Adrenal gland (tissue), 5 donors: ENCODE measurements at regions not wholly inside any gene's neighbourhood (a gene's known extent, or its start where the extent isn't known, plus 50 kb on each side); places are given as distances from the start of the nearest gene placed in this dataset.

Source experiments
- POLR2A ChIP-seq, 2 donors: fragments of 450-650 bp; IDR thresholded peaks; one replicate each; pipeline ENCODE4 v1.6.1; 2017; ENCODE audit warnings: antibody characterized with exemption in 2 of 2, mild to moderate bottlenecking in 2 of 2, moderate library complexity in 1 of 2
- TF ChIP-seq, protein P1 (sequence below), 6 experiments: fragments of 450-650 bp in 4 of 6; fragments of 200-600 bp in 2 of 6; sonication (generic) in 1 of 6; IDR thresholded peaks; 1 replicate in 5 of 6; 2 replicates in 1 of 6; pipeline versions ENCODE4 v1.5.1 to v1.8.0; 2016 to 2021; ENCODE audit warnings: antibody characterized with exemption in 6 of 6, mild to moderate bottlenecking in 2 of 6, moderate library complexity in 1 of 6
- donor health status: DM: no; HTN: no; CAD: no.

DNA sequence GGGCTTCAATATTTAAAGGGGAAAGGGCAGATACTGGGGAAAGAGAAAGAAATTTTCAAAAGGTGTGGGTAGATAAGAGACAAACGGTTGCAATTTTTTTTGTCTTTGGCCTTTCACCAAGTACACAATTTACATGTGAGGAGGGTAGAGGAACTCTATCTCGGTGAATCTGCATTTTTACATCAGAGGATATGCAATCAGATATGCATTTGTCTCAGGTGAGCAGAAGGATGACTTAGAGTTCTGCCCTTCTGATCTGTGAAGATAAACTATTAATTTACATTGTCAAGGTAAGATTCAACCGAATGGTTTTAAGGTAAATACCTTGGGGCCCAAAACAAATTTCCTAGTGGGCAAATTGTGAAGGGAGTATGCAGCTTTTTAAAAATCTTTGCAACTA, 169.9 kb downstream of the COX18 start:
- no peak for TF ChIP-seq POLR2A (IDR thresholded peaks at IDR 0.05)
- TF ChIP-seq, protein P1, sequence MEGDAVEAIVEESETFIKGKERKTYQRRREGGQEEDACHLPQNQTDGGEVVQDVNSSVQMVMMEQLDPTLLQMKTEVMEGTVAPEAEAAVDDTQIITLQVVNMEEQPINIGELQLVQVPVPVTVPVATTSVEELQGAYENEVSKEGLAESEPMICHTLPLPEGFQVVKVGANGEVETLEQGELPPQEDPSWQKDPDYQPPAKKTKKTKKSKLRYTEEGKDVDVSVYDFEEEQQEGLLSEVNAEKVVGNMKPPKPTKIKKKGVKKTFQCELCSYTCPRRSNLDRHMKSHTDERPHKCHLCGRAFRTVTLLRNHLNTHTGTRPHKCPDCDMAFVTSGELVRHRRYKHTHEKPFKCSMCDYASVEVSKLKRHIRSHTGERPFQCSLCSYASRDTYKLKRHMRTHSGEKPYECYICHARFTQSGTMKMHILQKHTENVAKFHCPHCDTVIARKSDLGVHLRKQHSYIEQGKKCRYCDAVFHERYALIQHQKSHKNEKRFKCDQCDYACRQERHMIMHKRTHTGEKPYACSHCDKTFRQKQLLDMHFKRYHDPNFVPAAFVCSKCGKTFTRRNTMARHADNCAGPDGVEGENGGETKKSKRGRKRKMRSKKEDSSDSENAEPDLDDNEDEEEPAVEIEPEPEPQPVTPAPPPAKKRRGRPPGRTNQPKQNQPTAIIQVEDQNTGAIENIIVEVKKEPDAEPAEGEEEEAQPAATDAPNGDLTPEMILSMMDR (IDR thresholded peaks at IDR 0.05): no peak
